Midbrain (tissue), 1 donor: ENCODE measurements at regions not wholly inside any gene's neighbourhood (a gene's known extent, or its start where the extent isn't known, plus 50 kb on each side); places are given as distances from the start of the nearest gene placed in this dataset.
A peak's percentile ranks its signal among the peaks of the same experiment; 100 is the strongest.

Source experiments
- DNase-seq: peaks from one replicate; lab custom pipeline; 2025; lab: John Stamatoyannopoulos, UW

DNA sequence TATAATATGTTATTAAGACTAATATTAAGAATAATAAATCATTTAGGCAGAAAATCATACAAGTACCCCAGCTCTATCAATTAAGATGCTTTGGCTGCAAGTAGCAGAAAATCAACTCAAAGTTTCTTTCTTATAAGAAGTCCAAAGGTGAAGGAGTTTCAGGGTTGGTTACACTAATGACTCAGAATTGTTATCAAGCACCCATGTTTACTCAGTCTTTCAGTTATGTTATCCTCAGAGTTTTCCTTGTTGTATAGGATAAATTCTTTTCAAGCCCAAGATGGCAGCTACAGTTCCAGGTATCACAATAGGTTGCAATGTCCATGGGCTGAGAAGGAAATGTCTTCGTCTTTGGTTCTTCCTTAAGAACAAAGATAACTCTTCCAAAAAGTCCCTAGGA is 163.6 kb downstream of the TNFSF18 start:
- no peak for DNase-seq

DNA sequence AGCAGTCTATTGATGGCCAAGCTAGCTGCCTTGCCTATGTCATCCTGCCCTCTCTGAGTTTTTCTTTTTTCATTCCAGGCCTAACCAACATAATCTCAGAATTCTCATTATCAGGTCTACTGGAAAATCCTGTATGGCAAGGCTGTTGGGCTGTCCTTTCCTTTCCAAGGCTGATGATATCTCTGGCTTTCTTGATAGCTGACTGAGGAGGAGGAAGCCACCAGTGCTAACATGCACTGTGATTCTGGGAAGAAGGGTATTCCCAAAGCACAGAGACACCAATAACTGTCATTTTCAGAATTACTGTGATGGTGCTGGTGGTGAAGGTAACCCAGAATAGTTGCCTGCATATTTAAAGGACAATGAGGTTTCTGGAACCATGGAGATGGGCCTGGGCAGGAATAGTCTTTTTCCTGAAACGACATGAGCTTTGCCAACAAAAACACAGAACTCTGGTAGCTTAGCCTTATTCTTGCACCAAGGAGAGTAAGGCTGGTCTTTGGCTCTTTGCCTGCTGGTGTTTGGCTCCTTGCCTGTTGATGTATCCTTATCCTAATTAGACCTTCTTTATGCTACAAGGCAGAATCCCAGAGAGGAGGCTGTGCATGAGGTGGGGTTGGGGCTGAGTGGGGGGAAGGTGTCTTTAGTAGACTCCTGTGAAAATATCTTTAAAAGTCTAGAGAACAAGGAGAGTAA is 157.4 kb downstream of the TNFSF18 start:
- no peak for DNase-seq

DNA sequence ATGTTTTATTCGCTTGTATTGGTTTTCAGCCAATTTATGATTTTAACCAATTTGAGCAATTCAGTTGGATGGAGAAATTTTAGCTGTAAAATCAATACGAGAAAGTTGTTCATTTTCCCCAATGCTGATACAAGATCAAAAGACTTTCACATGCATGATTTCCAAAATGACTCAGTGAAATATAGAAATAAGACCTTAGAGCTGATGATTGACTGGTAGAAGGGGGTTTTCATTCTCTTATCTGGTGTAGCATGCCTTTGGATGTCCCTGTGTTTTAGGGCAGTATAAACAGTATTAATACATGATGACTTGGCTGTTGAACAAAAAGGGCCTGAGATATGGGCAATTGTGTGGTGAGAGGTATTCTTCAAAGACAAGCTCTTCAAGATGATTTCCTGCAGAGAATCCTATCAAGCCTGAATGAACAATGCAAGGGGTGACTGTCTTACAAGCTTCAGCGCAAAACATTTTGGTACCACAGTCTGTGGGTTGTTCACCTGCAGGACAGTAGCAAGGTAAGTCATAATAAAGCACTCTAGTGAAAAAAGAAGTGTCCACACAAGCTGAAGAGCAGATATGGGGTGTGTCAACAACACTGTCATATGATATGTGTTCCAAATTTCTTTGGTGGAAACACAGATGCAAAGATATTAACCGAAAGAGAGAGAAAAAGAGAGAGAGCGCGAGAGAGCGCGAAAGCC is 156.2 kb downstream of the TNFSF18 start:
- DNase-seq, result no peak

DNA sequence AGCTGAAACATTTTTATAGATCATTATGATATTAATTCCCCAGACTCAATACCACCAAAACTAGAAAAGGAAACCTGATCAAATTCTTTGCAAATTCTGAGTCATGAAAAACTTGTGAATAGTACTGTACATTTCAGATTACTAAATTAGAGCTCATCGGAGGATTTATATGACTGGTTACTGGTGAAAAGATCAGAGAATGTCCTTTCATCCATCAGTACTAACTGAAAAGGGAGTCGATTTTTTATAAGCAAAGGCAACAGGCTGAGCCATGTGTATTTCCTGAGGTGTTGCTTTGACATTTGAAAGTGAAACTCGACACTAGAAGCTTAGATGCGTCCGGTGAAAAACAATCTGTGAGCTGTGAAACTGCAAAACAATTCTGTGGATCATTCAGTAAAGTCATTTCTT is 155.7 kb downstream of the TNFSF18 start:
- no peak for DNase-seq

DNA sequence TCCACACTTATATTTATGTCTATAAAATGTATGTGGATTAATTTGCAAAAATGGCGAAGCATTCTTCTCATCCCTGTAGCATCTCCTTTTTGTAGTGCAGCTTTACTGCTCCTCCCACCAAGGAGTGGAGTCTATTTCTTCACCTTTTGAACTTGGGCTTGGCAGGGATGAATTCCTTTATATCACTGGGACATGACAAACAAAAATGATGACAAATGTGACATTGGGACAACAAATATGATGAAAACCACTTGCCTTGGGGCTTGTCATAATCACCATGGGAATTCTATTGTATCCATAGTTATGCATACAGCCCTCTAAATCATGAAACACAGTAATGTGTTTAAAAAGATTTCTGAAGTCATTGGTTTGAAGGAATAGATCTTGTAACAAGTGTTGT is 155.0 kb downstream of the TNFSF18 start:
- DNase-seq, result no peak

DNA sequence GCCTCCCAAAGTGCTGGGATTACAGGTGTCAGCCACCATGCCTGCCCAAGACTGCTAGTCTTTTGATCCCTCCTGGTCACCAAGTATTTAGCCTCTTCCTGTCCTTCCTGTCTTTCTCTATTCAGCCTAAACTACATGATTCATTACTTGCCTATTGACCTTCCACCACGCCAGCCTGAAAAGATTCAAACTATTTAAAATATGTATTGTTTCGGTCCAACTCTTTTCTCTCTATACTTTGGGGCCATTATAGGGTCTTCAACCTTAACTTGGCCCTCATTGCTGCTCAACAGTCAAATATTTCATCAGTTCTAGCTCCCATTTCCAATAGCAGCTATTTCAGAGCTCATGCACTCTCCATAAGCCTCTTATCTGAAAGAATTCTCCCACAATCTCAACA is 153.0 kb downstream of the TNFSF18 start:
- DNase-seq, result no peak

DNA sequence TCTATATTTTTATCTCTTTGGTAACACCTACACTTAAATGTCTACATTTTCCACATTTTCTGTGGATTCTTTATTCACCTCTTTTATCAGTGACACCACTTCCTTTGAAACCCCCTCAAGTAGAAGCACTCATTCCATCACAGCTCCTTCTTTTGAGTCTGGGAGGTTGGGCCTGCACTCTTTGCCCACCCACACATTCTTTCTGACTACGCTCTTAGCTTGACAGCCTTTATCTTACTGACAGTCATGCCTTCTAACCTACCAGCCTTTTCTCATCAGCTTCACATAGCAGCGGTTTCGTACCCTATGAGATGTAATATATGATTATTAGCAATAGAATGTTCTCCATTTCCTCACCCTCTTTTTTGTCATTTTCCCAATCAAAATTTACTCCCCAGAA is 151.9 kb downstream of the TNFSF18 start:
- no peak for DNase-seq

DNA sequence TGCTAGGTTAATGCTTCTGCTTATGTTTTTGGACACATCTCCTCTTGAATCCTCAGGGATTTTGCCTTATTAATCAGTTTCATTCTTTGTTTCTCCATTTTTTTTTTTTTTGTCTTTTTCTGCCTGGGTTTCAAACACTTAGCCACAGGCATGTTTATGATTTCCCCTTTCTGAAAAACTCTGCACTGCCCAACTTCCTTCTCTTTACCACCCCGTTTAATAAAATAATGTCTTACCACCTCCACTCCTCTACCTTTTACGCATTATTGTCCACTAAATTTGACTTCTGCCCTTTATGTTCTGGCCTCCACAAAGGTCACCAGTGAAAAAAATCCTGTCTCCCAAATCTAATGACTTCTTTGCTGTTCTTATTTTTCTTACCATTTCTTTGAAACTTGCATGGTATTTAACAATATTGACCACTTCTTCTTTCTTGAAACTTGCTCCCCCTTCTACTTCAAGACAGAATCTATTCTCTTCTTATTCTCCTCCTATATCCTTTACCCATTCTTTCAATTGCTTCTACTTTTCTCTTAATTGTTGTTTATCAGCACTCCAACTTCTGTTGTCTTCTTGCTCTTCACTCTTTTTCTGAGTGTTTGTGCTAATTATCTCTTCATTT is 150.3 kb downstream of the TNFSF18 start:
- DNase-seq, result peak; percentile 0

DNA sequence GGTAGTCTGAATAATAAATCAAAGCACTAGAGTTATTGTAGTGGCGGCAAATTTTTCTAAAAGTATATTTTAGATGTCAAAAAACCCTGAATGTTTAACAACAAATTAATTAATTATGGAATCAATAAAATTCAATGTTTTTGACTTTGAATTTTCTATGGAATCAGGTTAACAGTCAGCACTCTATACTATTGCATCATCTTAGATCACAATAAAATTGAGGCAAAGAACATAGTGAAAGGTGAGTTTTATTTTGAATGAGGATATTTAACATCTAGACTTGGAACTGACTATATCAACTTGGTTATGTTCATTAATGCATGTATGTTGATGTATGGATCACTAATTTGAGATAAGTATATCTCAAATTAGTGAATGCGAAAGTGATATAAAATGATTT is 148.5 kb downstream of the TNFSF18 start:
- DNase-seq, result no peak

DNA sequence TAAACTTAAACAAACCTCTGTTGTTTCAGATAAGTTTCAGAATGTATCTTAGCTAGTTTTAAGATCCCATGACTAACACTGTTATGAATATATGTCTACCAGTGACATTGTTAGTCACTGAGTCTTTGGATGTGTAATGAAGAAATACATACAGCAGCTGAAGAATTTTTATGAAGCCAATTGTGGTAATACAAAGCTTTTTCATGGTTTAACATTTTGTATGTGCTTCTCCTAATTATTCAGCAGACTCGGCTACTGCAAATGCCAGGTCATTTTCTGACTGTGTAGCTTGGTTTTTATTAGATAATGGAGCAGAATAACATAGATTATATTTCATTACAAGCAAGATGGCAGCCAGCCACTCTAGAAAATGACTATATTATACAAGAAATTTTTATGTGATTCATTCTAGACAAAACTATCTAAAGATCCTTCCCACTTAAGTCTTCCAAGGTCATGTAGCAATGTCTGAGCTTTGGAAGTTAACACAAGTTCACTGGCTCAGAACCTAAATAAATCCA is 147.8 kb downstream of the TNFSF18 start:
- DNase-seq, result no peak

DNA sequence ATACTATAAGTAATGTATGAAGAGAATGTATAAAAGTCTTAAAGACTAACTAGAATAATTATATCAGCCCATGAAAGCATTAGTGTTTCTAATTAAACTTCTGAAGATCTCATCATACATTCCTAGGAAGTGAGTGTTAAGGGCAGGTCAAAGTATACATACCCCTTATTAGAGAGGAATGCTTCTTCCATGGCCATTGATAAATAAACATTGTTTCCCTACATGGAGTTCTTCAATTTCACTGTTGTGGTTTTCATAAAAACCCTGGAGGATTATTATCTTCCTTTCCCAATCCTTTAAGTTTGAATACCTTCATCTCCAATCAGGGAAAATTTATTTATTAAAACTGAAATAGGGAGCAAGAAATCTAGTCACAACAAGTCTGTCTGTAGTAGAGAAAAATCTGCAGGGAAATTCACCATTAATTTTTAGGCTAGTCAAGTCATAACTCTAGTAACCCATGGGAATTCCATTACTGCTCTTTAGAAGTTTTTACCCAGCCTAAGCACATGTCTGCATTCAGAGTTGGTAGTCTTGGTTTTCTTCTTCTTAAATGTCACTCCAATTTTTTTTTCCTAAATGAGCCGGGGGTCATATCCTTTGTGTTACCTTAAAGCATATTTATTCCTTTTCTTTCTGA is 147.0 kb downstream of the TNFSF18 start:
- DNase-seq, result no peak

DNA sequence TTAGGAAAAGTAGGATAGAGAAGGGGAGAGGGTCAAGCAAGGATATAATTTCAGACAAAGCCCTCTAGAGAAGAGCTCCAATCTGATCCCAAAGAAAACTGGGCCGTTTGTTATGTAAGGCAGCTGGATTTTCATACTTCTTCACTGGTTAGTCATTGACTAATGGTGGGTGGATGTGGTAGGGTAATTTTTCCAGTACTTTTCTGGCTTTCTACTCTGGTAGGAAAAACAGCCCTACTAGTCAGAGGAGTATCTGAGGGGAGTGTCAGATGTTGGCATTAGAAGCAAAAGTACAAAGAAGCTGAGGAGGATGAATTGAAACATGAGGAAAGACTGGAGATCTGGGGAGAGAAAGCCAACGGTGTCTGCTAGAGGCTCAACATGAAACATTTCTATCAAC is 145.3 kb downstream of the TNFSF18 start:
- no peak for DNase-seq

DNA sequence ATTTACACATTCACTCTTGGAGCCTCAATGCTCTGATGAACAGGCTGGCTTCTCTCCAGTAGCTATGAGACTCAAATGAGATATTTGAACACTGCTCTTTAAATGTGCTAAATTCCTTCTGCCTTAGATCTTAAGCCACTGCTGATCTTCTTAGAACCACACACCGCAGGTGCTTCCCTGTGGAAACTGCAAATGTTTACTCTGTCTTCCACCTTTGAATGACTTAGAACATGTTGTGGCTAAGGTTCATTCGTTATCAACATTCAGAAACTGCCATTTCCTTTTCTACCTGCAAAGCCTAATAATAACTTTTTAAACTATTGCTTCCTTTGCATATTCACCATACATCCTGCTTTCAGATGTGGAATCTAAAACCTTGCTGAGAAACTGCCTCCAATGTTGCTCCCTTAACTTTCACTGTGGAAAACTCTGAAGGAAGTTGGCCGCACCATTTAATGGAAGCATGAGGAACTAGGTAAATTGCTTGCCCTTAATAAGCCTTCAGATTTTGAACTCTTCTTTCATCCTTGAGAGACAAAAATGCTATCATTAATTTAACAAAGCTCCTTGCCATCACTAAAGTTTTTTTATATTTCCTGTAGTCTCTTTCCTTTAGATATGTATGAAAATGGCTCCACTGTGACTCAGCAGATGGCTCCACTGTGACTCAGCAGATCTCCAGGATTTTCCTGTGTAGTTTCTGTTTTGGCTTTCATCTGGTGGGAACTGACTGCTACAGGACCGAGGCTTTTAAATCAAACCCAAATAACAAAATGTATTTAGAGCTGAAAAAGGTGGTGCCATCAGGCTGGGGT is 143.8 kb downstream of the TNFSF18 start:
- no peak for DNase-seq

DNA sequence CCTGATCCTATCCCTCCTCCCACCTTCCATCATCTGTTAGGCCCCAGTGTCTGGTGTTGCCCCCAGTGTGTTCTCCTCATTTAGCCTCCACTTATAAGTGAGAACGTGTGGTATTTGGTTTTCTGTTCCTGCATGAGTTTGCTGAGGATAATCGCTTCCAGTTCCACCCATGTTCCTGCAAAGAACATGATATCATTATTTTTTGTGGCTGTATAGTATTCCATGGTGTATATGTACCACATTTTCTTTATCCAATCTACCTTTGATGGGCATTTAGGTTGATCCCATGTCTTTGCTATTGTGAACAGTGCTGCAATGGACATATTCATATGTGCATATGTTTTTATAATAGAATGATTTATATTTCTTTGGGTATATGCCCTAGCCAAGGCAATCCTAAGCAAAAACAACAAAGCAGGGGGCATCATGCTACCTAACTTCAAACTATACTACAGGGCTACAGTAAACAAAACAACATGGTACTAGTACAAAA is 142.9 kb downstream of the TNFSF18 start:
- DNase-seq, result no peak

DNA sequence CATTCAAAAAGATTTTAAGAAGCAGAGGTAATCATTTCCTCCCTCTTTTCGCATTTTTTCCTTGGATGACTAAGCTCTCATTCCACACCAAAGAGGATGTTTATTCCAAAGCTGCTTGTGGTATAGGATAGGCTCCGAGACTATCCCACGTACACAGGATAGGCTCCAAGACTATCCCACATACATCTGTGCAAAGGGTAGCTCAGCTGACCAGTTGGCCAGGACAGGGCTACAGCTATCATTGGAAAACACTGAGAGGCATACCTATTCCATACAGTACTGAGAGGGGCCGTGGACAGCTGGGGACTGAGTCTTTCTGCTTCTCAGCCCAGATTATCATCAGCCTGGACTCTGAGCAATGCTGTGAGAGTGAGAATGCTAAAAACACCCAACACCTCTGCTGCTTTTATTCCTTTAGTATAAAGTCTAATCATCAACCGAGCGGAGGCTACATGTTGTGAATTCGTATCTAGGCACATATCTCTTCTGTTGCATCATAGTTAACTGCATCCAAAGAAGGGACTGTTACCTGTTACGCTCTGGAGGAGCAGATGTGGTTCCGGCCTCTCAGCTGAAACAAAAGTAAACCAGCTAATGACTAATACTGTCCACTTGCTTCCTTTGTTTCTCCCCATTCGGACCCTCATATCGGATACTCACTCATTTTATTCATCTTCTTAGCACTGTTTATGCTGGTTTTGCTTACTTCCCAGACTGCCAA is 141.0 kb downstream of the TNFSF18 start:
- DNase-seq, result no peak

DNA sequence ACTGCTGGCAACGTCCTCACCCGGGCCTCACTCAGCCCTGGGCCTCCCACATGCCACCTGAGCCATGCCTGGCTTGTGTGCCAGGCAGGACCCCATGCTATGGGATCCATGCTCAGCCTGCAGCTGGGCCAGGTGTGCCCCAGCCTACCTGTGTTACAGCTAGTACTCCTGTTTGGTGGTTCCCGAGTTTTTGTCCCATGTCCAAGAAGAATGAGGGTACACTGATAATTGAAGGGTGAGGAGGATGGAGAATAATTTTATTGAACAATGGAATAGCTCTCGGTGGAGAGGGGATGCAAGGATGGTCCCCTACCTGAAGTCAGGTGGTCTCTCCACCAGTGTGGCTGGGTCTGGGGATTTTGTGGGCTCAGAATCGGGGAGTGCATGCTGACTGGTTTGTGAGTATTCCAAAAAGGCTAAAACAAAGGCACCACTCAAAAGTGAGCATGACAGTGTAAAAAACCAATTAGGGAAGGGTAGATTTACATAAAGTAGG is 137.9 kb downstream of the TNFSF18 start:
- no peak for DNase-seq

DNA sequence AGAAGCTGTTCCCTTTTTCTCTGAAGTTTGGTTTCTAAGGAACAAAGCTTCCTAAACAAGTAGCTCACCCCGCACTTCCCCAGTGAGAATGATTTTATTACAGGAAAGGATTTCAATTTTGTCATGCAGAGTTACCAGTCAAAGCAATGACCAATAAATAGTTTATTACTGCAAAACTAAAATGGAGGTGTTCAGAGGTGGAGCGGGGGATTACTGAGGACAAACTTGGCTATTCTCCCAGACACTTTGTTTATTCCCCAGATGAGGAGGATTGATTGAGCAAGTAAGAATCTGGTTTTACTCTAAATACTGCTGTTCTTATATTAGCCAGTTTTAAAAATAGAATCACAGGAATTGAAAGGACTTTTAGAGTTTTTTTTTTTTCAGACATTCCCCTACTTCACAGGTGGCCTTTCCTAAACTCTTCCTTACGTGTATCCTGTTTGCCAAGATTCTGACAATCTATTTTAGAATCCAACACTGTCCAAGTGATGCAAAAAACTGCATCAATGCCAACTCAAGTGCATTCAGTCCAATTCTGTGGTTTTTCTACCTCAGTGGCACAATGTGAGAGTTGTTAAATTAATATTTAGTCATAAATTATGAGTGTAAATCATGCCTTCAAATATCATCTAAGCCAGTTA is 136.1 kb downstream of the TNFSF18 start:
- no peak for DNase-seq

DNA sequence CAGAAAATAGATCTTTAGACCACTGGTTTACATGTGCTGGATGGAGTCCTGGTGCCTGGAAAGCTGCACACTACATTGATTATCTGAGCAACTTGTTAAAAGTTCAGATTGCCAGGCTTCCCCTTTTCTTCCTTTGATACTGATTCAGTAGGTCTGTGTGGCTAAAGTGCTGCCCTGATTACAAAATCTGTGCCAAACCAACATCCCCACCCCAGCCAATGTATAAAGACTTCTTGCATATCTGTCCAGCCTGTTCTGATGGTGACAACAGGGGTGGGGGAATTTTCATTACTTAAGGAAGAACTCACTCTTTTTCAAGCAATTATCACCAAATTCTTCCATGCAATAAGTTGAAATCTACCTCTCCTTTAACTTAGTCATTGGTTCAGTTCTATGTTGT is 135.5 kb downstream of the TNFSF18 start:
- DNase-seq, result no peak

DNA sequence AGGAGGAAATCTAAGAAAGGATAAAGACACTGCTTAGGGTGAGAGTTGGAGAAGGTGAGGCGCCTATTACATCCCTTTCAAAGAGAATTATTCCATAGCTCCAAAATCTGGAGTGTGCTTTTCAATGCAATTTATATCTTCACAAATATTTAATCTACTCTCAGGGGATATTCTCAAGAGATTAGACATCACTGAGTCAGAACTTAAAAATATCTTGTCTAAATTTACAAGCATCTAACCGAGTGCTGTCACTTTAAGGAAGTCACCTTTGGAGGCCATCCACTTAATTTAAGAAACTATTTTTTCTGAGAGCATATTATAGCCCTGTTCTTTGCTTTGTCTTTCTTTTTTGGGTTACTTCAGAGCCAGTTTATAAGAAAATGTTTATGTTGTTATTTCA is 134.6 kb downstream of the TNFSF18 start:
- no peak for DNase-seq

DNA sequence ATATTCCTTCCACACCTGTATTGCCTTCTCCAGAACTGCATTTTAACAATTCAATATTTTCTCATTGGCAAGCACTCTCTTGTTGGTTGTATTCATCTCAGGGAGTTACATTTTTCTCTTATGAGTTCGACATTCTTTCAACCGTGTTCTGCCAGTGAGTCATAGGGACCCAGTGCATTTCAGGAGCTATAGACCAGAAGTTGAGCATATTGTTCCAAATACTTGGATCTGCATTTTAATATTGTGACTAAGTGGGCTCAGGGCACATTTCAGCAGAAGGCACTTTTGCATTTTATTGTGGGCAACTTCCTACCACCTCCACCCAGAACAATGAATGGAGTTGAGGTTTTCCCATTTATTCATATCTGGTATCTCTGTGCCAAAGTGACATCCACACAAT is 132.8 kb downstream of the TNFSF18 start:
- no peak for DNase-seq
